ENCODE measurements at regions not wholly inside any gene's neighbourhood (a gene's known extent, or its start where the extent isn't known, plus 50 kb on each side); places are given as distances from the start of the nearest gene placed in this dataset.

- no peak for DNase-seq (ENCODE audit: low read depth)
Measured at GRCh38 chr7:50166997-50167965, 74.2 kb upstream of the ZPBP start.

GRCh38 chr7:50164559-50165170 is 71.6 kb upstream of the ZPBP start:
- DNase-seq (ENCODE audit: low read depth), result no peak

GRCh38 chr7:50160206-50160605 is 67.2 kb upstream of the ZPBP start:
- DNase-seq (ENCODE audit: low read depth), result no peak

DNA sequence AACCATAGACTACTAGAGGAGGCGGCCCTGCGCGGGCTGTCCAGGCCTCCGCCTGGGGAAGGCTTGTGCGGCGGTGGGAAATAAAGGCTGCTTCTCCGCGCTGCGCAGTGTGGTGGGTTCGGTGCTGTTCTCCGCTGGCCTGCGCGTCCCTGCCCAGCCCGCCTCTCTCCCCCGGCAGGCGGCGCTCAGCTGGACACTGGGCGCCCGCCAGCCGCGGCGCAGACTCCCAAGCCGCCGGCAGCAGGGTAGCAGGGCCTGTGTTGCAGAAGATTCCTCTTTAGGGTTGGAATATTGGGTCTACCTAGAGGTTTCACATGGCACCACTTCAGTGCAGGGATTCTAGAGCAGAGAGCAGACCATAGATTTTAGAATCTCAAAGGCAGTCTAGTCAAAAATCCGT is 66.1 kb upstream of the ZPBP start:
- no peak for DNase-seq (ENCODE audit: low read depth)

GRCh38 chr7:50156706-50157105 is 63.7 kb upstream of the ZPBP start:
- no peak for DNase-seq (ENCODE audit: low read depth)

DNA sequence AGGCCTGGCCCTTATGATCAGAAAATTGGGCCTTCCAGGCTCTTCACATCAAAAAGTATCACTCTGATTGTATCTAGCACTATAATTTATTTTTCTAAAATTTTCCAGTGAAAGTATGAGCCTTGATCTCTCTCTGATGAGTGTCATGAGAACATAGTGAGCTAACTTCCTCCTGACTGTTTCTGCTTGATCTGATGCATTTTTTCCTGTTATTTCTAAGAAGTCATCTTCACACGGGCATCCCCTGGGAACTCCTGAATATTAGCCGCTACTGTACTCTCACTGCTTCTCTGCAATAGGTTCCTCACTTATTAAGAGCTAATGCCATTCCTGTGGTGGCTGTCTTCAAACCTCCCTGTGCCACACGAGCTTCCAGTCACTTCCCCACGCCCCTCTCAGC is 63.1 kb upstream of the ZPBP start:
- DNase-seq (ENCODE audit: low read depth), result no peak

- DNase-seq (ENCODE audit: low read depth), result no peak
Measured at GRCh38 chr7:50155755-50156154, 62.7 kb upstream of the ZPBP start.

DNA sequence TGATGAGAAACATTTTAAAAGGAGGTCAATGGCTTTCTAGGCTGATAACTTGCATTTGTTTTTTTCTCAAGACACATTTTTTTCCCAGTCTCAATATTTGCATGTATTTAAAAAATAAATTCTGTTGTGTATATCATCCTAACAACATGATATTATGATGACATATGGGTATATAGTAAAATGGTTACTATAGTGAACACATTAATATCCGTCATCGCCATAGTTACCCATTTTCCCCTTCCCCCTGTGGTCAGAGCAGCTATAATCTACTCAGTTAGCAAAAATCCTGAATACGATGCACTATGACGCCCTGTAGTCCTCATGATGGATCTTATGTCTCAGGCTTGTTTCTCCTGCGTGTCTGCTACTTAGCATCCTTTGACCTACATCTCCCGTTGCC is 60.9 kb upstream of the ZPBP start:
- DNase-seq (ENCODE audit: low read depth), result no peak

DNA sequence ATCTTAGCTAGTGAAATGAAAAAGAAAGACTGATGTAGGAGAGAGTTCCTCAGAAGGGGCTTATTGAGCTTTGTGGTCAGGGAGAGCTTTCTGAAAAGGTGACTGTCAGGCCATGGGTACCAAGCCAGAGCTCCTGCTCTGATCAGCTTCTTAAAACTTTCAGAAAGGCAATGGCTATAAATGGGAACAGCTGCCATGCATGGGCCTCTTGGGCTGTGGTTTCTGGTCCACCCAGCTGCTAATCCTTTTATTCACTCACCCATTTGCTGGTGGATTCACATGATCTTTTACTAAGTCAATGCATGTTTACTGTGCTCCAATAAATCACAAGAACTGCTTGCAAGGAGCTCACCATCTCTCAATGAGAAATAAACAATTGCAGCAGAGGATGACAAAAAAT is 60.1 kb upstream of the ZPBP start:
- DNase-seq (ENCODE audit: low read depth), result no peak

- no peak for DNase-seq (ENCODE audit: low read depth)
Measured at GRCh38 chr7:50152486-50152885, 59.4 kb upstream of the ZPBP start.

- no peak for DNase-seq (ENCODE audit: low read depth)
Measured at GRCh38 chr7:50151661-50152060, 58.6 kb upstream of the ZPBP start.

DNA sequence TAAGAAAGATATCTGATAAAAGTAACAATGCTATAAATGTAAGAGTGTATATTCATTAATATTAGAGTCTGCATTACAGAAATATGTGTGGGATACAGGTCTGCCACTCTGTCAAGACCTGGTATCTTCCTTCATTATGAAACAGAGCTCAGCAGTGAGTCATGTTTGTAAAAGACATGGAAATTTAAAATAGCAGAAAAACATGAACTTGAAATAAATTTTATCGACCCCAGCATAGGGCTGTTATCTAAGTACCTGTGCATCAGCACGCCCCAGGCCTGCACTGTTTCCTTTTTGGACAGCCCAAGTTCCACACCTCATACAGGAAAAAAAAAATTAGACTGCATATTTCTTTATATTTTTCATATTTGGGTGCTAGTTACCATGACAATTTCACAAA is 58.0 kb upstream of the ZPBP start:
- no peak for DNase-seq (ENCODE audit: low read depth)

GRCh38 chr7:50149369-50149768 is 56.3 kb upstream of the ZPBP start:
- no peak for DNase-seq (ENCODE audit: low read depth)

DNA sequence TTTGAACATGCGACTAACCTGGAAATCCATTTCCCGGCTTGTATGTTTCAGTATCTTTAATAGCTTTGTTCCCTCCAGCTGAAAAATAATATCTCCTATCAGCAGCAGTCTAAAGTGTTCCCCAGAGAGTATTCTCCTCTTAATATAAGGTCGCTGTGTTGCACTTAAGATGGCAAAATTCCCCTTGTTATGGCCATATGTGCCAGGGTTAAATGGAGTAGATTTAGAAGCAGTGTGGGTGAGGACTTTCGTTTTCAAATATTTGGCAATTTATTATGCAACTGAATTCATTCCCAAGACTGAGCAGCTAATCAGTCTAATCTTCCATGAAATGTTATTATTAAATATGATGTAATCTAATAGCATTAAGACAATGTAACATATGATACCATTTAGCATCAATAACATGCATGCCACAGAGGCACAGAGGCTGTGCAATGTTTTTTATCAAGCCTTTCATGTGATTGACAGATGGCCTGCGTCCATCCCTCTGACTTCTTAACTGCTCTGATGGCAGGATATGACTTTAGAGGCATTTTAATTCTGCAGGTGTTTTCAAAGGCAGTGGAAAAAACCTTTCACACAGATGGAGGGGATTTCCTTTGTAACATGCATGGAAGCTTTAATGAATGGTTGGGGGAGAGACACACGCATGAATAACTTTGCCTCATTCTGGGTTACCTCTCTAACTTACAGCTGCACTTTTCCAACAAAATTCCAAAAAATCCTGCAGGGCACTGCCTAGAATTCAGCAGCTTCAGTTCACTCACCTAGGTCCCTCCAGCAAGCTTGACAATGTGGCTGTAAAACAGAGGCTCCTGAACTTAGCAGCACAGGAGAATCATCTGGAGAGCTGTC is 55.1 kb upstream of the ZPBP start:
- DNase-seq (ENCODE audit: low read depth), result no peak

DNA sequence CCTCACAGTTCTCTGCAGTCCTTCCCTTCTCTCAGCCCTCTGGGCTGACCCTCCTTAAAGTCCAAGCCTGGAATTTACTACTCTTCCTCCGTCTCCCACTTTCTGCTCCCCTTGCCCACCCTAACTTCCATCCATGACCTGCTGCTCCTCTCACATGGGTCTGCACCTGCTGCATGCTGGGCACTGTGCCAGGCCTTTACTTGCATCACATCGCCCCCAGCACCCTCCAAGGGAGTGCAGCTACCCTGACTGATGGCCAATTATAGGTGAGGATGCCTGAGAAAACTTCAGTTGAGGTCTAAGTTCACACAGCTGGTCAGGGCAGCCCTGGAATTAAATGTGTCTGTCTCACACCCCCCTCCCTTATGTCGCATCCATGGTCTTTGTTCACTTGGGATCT is 53.6 kb upstream of the ZPBP start:
- DNase-seq (ENCODE audit: low read depth), result no peak

- DNase-seq (ENCODE audit: low read depth), result no peak
Measured at GRCh38 chr7:50145801-50146338, 52.8 kb upstream of the ZPBP start.

DNA sequence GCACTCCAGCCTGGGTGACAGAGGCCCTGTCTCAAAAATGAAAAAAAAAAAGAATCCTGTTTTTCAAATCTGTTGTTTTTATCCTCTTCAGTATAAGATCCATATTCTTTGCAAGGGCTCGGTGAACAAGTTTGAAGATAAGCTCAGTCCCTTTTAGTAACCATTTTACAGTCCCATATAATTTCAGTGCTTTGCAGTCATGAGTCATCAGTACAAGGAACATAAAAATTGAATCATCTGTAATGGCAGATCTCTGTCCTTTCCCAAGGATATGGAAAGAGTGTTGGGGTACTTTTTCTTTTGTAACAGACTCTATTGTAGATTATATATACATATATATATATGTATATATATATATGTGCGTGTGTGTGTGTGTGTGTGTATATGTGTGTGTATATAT is 52.2 kb upstream of the ZPBP start:
- no peak for DNase-seq (ENCODE audit: low read depth)
